ENCODE measurements at regions not wholly inside any gene's neighbourhood (a gene's known extent, or its start where the extent isn't known, plus 50 kb on each side); places are given as distances from the start of the nearest gene placed in this dataset.
A peak's percentile ranks its signal among the peaks of the same experiment; 100 is the strongest.

GRCh38 chr10:89873055-89873454 lies 171.7 kb downstream of the KIF20B start:
- Mint-ChIP-seq H3K27me3 (ENCODE audit: low read depth) (peaks cover 7% of the 10 kb centered on the region), H3K4me3 (no peak overlapping the region), H3K4me1 (peaks cover 14% of the 10 kb centered on the region), H3K36me3 (peaks cover 5% of the 10 kb centered on the region), H3K9me3 (peaks cover 21% of the 10 kb centered on the region), H3K27ac (no peak overlapping the region)
- no peak for ATAC-seq
- TF ChIP-seq CTCF (IDR thresholded peaks at IDR 0.05) (no peak), CBFB (CRISPR knock-in tag; IDR thresholded peaks at IDR 0.05; ENCODE audit: low read depth) (no peak), HMGA2 (CRISPR knock-in tag; IDR thresholded peaks at IDR 0.05) (no peak), ZNF232 (CRISPR knock-in tag; IDR thresholded peaks at IDR 0.05) (no peak), ZNF396 (CRISPR knock-in tag; IDR thresholded peaks at IDR 0.05; ENCODE audit: borderline replicate concordance) (no peak), ZBTB21 (CRISPR knock-in tag; IDR thresholded peaks at IDR 0.05; ENCODE audit: borderline replicate concordance) (no peak), ZNF138 (CRISPR knock-in tag; conservative IDR thresholded peaks at IDR 0.05) (no peak), NR1H2 (CRISPR knock-in tag; IDR thresholded peaks at IDR 0.05) (no peak), SMAD4 (CRISPR knock-in tag; IDR thresholded peaks at IDR 0.05) (no peak), MXD4 (CRISPR knock-in tag; IDR thresholded peaks at IDR 0.05; ENCODE audit: borderline replicate concordance) (no peak), ZNF281 (CRISPR knock-in tag; IDR thresholded peaks at IDR 0.05) (no peak), SOX15 (CRISPR knock-in tag; IDR thresholded peaks at IDR 0.05) (no peak), PRRX2 (CRISPR knock-in tag; IDR thresholded peaks at IDR 0.05) (no peak), NFYB (CRISPR knock-in tag; conservative IDR thresholded peaks at IDR 0.05; ENCODE audit: low read depth) (no peak)
- TF ChIP-seq, protein P1, sequence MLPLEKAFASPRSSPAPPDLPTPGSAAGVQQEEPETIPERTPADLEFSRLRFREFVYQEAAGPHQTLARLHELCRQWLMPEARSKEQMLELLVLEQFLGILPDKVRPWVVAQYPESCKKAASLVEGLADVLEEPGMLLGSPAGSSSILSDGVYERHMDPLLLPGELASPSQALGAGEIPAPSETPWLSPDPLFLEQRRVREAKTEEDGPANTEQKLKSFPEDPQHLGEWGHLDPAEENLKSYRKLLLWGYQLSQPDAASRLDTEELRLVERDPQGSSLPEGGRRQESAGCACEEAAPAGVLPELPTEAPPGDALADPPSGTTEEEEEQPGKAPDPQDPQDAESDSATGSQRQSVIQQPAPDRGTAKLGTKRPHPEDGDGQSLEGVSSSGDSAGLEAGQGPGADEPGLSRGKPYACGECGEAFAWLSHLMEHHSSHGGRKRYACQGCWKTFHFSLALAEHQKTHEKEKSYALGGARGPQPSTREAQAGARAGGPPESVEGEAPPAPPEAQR (CRISPR knock-in tag; IDR thresholded peaks at IDR 0.05), result no peak
- TF ChIP-seq, protein P2, sequence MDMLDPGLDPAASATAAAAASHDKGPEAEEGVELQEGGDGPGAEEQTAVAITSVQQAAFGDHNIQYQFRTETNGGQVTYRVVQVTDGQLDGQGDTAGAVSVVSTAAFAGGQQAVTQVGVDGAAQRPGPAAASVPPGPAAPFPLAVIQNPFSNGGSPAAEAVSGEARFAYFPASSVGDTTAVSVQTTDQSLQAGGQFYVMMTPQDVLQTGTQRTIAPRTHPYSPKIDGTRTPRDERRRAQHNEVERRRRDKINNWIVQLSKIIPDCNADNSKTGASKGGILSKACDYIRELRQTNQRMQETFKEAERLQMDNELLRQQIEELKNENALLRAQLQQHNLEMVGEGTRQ (CRISPR knock-in tag; IDR thresholded peaks at IDR 0.05), result no peak
- POLR2A ChIA-PET, result no interaction called here
- no peak for DNase-seq (ENCODE audit: low spot score)
- CTCF ChIA-PET, result no interaction called here

DNA sequence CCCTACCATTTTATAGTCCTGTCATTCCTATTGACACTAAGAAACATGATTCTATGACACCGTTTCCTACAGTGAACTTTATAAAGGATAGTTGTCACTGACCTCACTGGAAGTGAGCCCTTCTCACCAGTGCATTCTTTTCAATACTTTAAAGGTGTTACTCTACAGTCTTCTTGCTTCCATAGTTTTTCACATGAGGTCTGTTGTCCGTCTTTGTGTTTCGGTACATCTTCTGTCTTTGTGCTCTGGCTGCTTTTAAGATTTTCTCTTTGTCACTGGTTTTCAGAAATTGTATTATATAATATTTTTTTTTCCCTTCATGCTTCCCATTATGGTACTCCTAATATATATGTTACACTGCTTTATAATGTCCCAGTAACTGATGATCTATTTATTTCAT lies 174.2 kb downstream of the KIF20B start:
- peaks cover 3% of the 10 kb centered on the region for H3K27me3 Mint-ChIP-seq (ENCODE audit: low read depth)
- DNase-seq (ENCODE audit: low spot score), result no peak
- H3K27ac Mint-ChIP-seq, result no peak overlapping the region
- ChIA-PET POLR2A (no interaction called here), CTCF (no interaction called here)
- peaks cover 10% of the 10 kb centered on the region for H3K4me1 Mint-ChIP-seq
- H3K9me3 Mint-ChIP-seq, result peaks cover 31% of the 10 kb centered on the region
- TF ChIP-seq, protein P3, sequence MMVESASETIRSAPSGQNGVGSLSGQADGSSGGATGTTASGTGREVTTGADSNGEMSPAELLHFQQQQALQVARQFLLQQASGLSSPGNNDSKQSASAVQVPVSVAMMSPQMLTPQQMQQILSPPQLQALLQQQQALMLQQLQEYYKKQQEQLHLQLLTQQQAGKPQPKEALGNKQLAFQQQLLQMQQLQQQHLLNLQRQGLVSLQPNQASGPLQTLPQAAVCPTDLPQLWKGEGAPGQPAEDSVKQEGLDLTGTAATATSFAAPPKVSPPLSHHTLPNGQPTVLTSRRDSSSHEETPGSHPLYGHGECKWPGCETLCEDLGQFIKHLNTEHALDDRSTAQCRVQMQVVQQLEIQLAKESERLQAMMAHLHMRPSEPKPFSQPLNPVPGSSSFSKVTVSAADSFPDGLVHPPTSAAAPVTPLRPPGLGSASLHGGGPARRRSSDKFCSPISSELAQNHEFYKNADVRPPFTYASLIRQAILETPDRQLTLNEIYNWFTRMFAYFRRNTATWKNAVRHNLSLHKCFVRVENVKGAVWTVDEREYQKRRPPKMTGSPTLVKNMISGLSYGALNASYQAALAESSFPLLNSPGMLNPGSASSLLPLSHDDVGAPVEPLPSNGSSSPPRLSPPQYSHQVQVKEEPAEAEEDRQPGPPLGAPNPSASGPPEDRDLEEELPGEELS (CRISPR knock-in tag; IDR thresholded peaks at IDR 0.05), result no peak
- TF ChIP-seq ATF6 (CRISPR knock-in tag; IDR thresholded peaks at IDR 0.05), result no peak
- no peak for TF ChIP-seq CREM (CRISPR knock-in tag; IDR thresholded peaks at IDR 0.05)
- TF ChIP-seq ZNF317 (CRISPR knock-in tag; IDR thresholded peaks at IDR 0.05; ENCODE audit: borderline replicate concordance, low read depth), result peak; percentile 92
- TF ChIP-seq JAZF1 (CRISPR knock-in tag; IDR thresholded peaks at IDR 0.05), result no peak
- ATAC-seq, result no peak
- H3K36me3 Mint-ChIP-seq, result peaks cover 5% of the 10 kb centered on the region
- no peak overlapping the region for H3K4me3 Mint-ChIP-seq

All from WTC11 (cell line).